Panc1 (cell line): ENCODE measurements at regions not wholly inside any gene's neighbourhood (a gene's known extent, or its start where the extent isn't known, plus 50 kb on each side); places are given as distances from the start of the nearest gene placed in this dataset.

Experiments
- ATAC-seq: fragments of 200-7000 bp; cut with Tn5 transposase; 2 replicates; pipeline ENCODE4 v1.9.1; 2020; ENCODE audit warnings: mild to moderate bottlenecking, moderate library complexity
- BruUV-seq: library from RNA; stranded (reverse); fragments of 400-500 nt; replicated peaks from 2 replicates; lab custom pipeline; 2021; lab: Mats Ljungman, UMichigan
- CTCF ChIA-PET: fragments of 300-600 bp; sonication (Branson Sonifier 250); formaldehyde crosslinking; loops from one replicate; lab custom pipeline; 2022; ENCODE audit warnings: antibody characterized with exemption; lab: Charles Lee
- POLR2A ChIA-PET: fragments of 300-600 bp; sonication (Branson Sonifier 250); formaldehyde crosslinking; loops from one replicate; lab custom pipeline; 2022; ENCODE audit warnings: antibody characterized with exemption; lab: Charles Lee
- DNase-seq: peaks from one replicate; pipeline ENCODE4 v3.0.0-alpha.2; 2010; ENCODE audit warnings: low read depth, low spot score
- H3K27ac ChIP-seq: 2 replicates; pipeline ENCODE4 v1.5.1; 2011; ENCODE audit warnings: mild to moderate bottlenecking, low read length, inconsistent platforms
- H3K27me3 ChIP-seq: fragments of 200-500 bp; sonication (Bioruptor generic); 2 replicates; pipeline ENCODE4 v1.6.0; 2014; ENCODE audit warnings: low read length, inconsistent platforms; ENCODE audit not compliant: control insufficient read depth, insufficient read depth
- H3K36me3 ChIP-seq: fragments of 200-500 bp; sonication (Bioruptor generic); 2 replicates; pipeline ENCODE4 v1.5.1; 2014; ENCODE audit warnings: inconsistent platforms, mild to moderate bottlenecking, low read length, moderate library complexity; ENCODE audit not compliant: control insufficient read depth, insufficient read depth
- H3K4me1 ChIP-seq: 2 replicates; pipeline ENCODE4 v1.5.1; 2011; ENCODE audit warnings: inconsistent platforms, mild to moderate bottlenecking, low read length, moderate library complexity; ENCODE audit not compliant: control insufficient read depth, insufficient read depth
- H3K4me3 ChIP-seq, 2 experiments: 2 replicates each; pipeline ENCODE4 v1.5.1; 2011 to 2012; ENCODE audit warnings: low read depth in 2 of 2, low read length in 2 of 2, mild to moderate bottlenecking in 2 of 2, inconsistent platforms in 1 of 2, moderate library complexity in 1 of 2
- H3K9me3 ChIP-seq: fragments of 200-500 bp; sonication (Bioruptor generic); 2 replicates; pipeline ENCODE4 v1.5.1; 2014; ENCODE audit warnings: low read depth, mild to moderate bottlenecking, inconsistent platforms, low read length, moderate library complexity; ENCODE audit not compliant: control insufficient read depth, insufficient read depth
- CTCF ChIP-seq: fragments of 450-650 bp; IDR thresholded peaks from 2 replicates; pipeline ENCODE4 v1.5.1; 2017; ENCODE audit warnings: mild to moderate bottlenecking
- POLR2AphosphoS5 ChIP-seq: IDR thresholded peaks from 2 replicates; pipeline ENCODE4 v1.6.1; 2012; ENCODE audit warnings: mild to moderate bottlenecking, low read depth, low read length, moderate library complexity
- REST ChIP-seq, 2 experiments: IDR thresholded peaks; 2 replicates each; pipeline ENCODE4 v1.6.1; 2011 to 2012; ENCODE audit warnings: low read depth in 2 of 2, control low read depth in 1 of 2, low read length in 1 of 2, mild to moderate bottlenecking in 1 of 2, moderate library complexity in 1 of 2; ENCODE audit not compliant: insufficient read depth in 1 of 2
- SIN3A ChIP-seq: IDR thresholded peaks from 2 replicates; pipeline ENCODE4 v1.6.1; 2012; ENCODE audit warnings: low read depth, mild to moderate bottlenecking, low read length, moderate library complexity, borderline replicate concordance; ENCODE audit not compliant: insufficient read depth
- TCF7L2 ChIP-seq: IDR thresholded peaks from 2 replicates; pipeline ENCODE4 v1.6.1; 2011; ENCODE audit warnings: mild to moderate bottlenecking, low read depth, low read length, inconsistent platforms
- in situ Hi-C: cut with HindIII; loops from 2 replicates; pipeline ENCODE4 v1.10.0; 2016; ENCODE audit warnings: low sequenced_read_pairs, low pct_unique_long_range_greater_than_20kb
- intact Hi-C: fragments of 100-400 bp; cut with micrococcal nuclease; formaldehyde crosslinking; loops from one replicate; pipeline ENCODE4 v1.10.0; 2022; ENCODE audit not compliant: unreplicated experiment

GRCh38 chr19:28126135-28126898, 1086.6 kb downstream of the UQCRFS1 start:
- Histone ChIP-seq H3K27me3 (no peaks in the 10 kb centered on the region), H3K9me3 (no peaks in the 10 kb centered on the region), H3K4me3 (no peak overlapping the region), H3K36me3 (no peaks in the 10 kb centered on the region), H3K27ac (no peak overlapping the region), H3K4me1 (no peaks in the 10 kb centered on the region)
- in situ Hi-C loops (no loop called here), intact Hi-C loops (no loop called here)
- TF ChIP-seq REST (IDR thresholded peaks at IDR 0.05; ENCODE audit: insufficient read depth in 1 of 2, low read depth in 2 of 2, low read length in 1 of 2), result no peak
- no peak for TF ChIP-seq POLR2AphosphoS5
- TF ChIP-seq SIN3A, result no peak
- no peak for TF ChIP-seq CTCF
- no peak for TF ChIP-seq TCF7L2
- no TSS peak for BruUV-seq
- no peak for ATAC-seq
- ChIA-PET CTCF (no interaction called here), POLR2A (no interaction called here)
- DNase-seq, result no peak

GRCh38 chr19:28122734-28123133, 1090.2 kb downstream of the UQCRFS1 start:
- no peak for DNase-seq
- BruUV-seq, result no TSS peak

More at GRCh38 chr19:28122734-28123133, 1090.2 kb downstream of the UQCRFS1 start:
- in situ Hi-C loops, result no loop called here
- H3K27me3 ChIP-seq, result no peaks in the 10 kb centered on the region
- H3K27ac ChIP-seq, result no peak overlapping the region
- no peak for TF ChIP-seq TCF7L2
- no peak for TF ChIP-seq POLR2AphosphoS5
- TF ChIP-seq REST (IDR thresholded peaks at IDR 0.05; ENCODE audit: insufficient read depth in 1 of 2, low read depth in 2 of 2, low read length in 1 of 2), result no peak
- TF ChIP-seq SIN3A, result no peak
- no peak for ATAC-seq
- no peaks in the 10 kb centered on the region for H3K4me1 ChIP-seq
- H3K36me3 ChIP-seq, result no peaks in the 10 kb centered on the region
- intact Hi-C loops, result no loop called here
- ChIA-PET POLR2A (no interaction called here), CTCF (no interaction called here)
- no peak overlapping the region for H3K4me3 ChIP-seq
- H3K9me3 ChIP-seq, result no peaks in the 10 kb centered on the region
